Hepatocyte (in vitro differentiated cells): ENCODE measurements at regions not wholly inside any gene's neighbourhood (a gene's known extent, or its start where the extent isn't known, plus 50 kb on each side); places are given as distances from the start of the nearest gene placed in this dataset.

Experiments used
- CTCF ChIP-seq: fragments of 200-600 bp; sonication (generic); IDR thresholded peaks from 2 replicates; pipeline ENCODE4 v1.5.1; 2016; ENCODE audit warnings: antibody characterized with exemption, mild to moderate bottlenecking; ENCODE audit not compliant: poor library complexity
- EZH2 ChIP-seq: fragments of 200-600 bp; sonication (generic); IDR thresholded peaks from 2 replicates; pipeline ENCODE4 v1.6.1; 2016; ENCODE audit warnings: antibody characterized with exemption, mild to moderate bottlenecking, borderline replicate concordance

DNA sequence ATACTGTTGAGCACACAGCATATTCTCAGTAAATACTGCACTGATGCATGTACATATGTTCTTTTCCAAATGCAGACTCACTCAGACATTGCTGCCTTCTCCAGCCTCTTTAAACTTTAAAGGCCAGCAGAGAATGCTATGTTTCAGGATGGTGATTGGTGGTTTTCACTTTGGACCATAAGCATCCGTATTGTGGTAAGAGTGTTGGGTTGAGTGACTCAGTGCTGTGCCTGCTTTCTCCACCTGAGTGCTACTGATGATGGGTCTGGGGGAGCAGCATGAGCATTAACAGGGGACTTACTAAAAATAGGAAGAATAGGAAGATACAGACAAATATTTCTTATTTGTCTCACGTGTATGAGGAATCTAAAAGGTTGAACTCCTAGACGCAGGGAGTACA is 56.3 kb upstream of the ZNF92 start:
- no peak for TF ChIP-seq CTCF
- TF ChIP-seq EZH2, result no peak
